WTC11 (cell line): ENCODE measurements at regions not wholly inside any gene's neighbourhood (a gene's known extent, or its start where the extent isn't known, plus 50 kb on each side); places are given as distances from the start of the nearest gene placed in this dataset.

Experiments used
- ATAC-seq: fragments of 200-7000 bp; cut with Tn5 transposase; 2 replicates; pipeline ENCODE4 v1.10.0; 2021; ENCODE audit warnings: mild to moderate bottlenecking, moderate library complexity
- CTCF ChIA-PET: fragments of 300-600 bp; sonication (Branson Sonifier 250); formaldehyde crosslinking; loops from one replicate; lab custom pipeline; 2021; ENCODE audit warnings: antibody characterized with exemption; lab: Charles Lee
- POLR2A ChIA-PET: fragments of 350-600 bp; sonication (Branson Sonifier 250); formaldehyde crosslinking; loops from one replicate; lab custom pipeline; 2021; ENCODE audit warnings: antibody characterized with exemption; lab: Charles Lee
- DNase-seq: peaks from one replicate; pipeline ENCODE4 v3.0.0; 2021; ENCODE audit warnings: low spot score
- H3K27ac Mint-ChIP-seq: 2 replicates; pipeline ENCODE4 v1.8.0; 2021; ENCODE audit warnings: mixed read lengths
- H3K27me3 Mint-ChIP-seq: 2 replicates; pipeline ENCODE4 v1.8.0; 2021; ENCODE audit warnings: low read depth, mild to moderate bottlenecking, moderate library complexity, mixed read lengths
- H3K36me3 Mint-ChIP-seq: 2 replicates; pipeline ENCODE4 v1.8.0; 2021; ENCODE audit warnings: mixed read lengths
- H3K4me1 Mint-ChIP-seq: 2 replicates; pipeline ENCODE4 v1.8.0; 2022; ENCODE audit warnings: mixed read lengths
- H3K4me3 Mint-ChIP-seq: 2 replicates; pipeline ENCODE4 v1.8.0; 2021; ENCODE audit warnings: mild to moderate bottlenecking, moderate library complexity, mixed read lengths
- H3K9me3 Mint-ChIP-seq: 2 replicates; pipeline ENCODE4 v1.8.0; 2021; ENCODE audit warnings: mixed read lengths
- ATF1 ChIP-seq: sonication (generic); formaldehyde crosslinking; IDR thresholded peaks from 2 replicates; pipeline ENCODE4 v1.8.1; 2023; ENCODE audit warnings: mild to moderate bottlenecking, moderate library complexity, missing genetic modification reagents
- CREB1 ChIP-seq: sonication (generic); formaldehyde crosslinking; IDR thresholded peaks from 2 replicates; pipeline ENCODE4 v1.8.0; 2023; ENCODE audit warnings: mild to moderate bottlenecking, missing genetic modification reagents
- ERG ChIP-seq: fragments of 250-450 bp; sonication (Bioruptor Pico); IDR thresholded peaks from 2 replicates; pipeline ENCODE4 v1.8.0; 2021; ENCODE audit warnings: mild to moderate bottlenecking
- MXD4 ChIP-seq: fragments of 250-450 bp; sonication (Bioruptor Pico); IDR thresholded peaks from 2 replicates; pipeline ENCODE4 v1.8.0; 2021; ENCODE audit warnings: mild to moderate bottlenecking, moderate library complexity, borderline replicate concordance
- NR3C1 ChIP-seq: sonication (generic); formaldehyde crosslinking; conservative IDR thresholded peaks from 2 replicates; pipeline ENCODE4 v1.8.1; 2023; ENCODE audit warnings: low read depth, mild to moderate bottlenecking, missing genetic modification reagents
- ZBTB21 ChIP-seq: sonication (generic); formaldehyde crosslinking; IDR thresholded peaks from 2 replicates; pipeline ENCODE4 v1.8.1; 2023; ENCODE audit warnings: mild to moderate bottlenecking, missing genetic modification reagents, borderline replicate concordance
- ZNF281 ChIP-seq: sonication (generic); formaldehyde crosslinking; IDR thresholded peaks from 2 replicates; pipeline ENCODE4 v1.8.0; 2023; ENCODE audit warnings: mild to moderate bottlenecking, missing genetic modification reagents
- ZNF532 ChIP-seq: fragments of 250-450 bp; sonication (Bioruptor Pico); IDR thresholded peaks from 2 replicates; pipeline ENCODE4 v1.9.0; 2021; ENCODE audit warnings: mild to moderate bottlenecking, borderline replicate concordance
- TF ChIP-seq, protein P1 (sequence below): fragments of 250-450 bp; sonication (Bioruptor Pico); IDR thresholded peaks from 2 replicates; pipeline ENCODE4 v1.9.0; 2021; ENCODE audit warnings: mild to moderate bottlenecking
- TF ChIP-seq, protein P2 (sequence below): fragments of 250-450 bp; sonication (Bioruptor Pico); IDR thresholded peaks from 2 replicates; pipeline ENCODE4 v1.9.0; 2021; ENCODE audit warnings: mild to moderate bottlenecking

- H3K4me1 Mint-ChIP-seq = peaks cover 2% of the 10 kb centered on the region; the same call in 1 of the 2 replicates
- no peaks in the 10 kb centered on the region for H3K36me3 Mint-ChIP-seq
- POLR2A ChIA-PET = no interaction called here
- no peak overlapping the region for H3K27ac Mint-ChIP-seq
- H3K27me3 Mint-ChIP-seq = no peaks in the 10 kb centered on the region
- DNase-seq (no peak), ATAC-seq (no peak)
- no peaks in the 10 kb centered on the region for H3K9me3 Mint-ChIP-seq
- H3K4me3 Mint-ChIP-seq = no peak overlapping the region
- CTCF ChIA-PET = no interaction called here
- TF ChIP-seq NR3C1 (CRISPR knock-in tag) = no peak
- TF ChIP-seq, protein P1, sequence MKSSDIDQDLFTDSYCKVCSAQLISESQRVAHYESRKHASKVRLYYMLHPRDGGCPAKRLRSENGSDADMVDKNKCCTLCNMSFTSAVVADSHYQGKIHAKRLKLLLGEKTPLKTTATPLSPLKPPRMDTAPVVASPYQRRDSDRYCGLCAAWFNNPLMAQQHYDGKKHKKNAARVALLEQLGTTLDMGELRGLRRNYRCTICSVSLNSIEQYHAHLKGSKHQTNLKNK (CRISPR knock-in tag) = no peak
- no peak for TF ChIP-seq ZBTB21 (CRISPR knock-in tag)
- TF ChIP-seq ATF1 (CRISPR knock-in tag) = no peak
- no peak for TF ChIP-seq MXD4 (CRISPR knock-in tag)
- TF ChIP-seq ZNF532 (CRISPR knock-in tag) = no peak
- TF ChIP-seq, protein P2, sequence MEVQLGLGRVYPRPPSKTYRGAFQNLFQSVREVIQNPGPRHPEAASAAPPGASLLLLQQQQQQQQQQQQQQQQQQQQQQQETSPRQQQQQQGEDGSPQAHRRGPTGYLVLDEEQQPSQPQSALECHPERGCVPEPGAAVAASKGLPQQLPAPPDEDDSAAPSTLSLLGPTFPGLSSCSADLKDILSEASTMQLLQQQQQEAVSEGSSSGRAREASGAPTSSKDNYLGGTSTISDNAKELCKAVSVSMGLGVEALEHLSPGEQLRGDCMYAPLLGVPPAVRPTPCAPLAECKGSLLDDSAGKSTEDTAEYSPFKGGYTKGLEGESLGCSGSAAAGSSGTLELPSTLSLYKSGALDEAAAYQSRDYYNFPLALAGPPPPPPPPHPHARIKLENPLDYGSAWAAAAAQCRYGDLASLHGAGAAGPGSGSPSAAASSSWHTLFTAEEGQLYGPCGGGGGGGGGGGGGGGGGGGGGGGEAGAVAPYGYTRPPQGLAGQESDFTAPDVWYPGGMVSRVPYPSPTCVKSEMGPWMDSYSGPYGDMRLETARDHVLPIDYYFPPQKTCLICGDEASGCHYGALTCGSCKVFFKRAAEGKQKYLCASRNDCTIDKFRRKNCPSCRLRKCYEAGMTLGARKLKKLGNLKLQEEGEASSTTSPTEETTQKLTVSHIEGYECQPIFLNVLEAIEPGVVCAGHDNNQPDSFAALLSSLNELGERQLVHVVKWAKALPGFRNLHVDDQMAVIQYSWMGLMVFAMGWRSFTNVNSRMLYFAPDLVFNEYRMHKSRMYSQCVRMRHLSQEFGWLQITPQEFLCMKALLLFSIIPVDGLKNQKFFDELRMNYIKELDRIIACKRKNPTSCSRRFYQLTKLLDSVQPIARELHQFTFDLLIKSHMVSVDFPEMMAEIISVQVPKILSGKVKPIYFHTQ (CRISPR knock-in tag) = no peak
- TF ChIP-seq ZNF281 = no peak
Observed at GRCh38 chr4:153945704-153946103, 156.8 kb upstream of the SFRP2 start.

GRCh38 chr4:153943738-153944415 lies 155.0 kb upstream of the SFRP2 start:
- Mint-ChIP-seq H3K4me3 (no peak overlapping the region), H3K9me3 (no peaks in the 10 kb centered on the region), H3K4me1 (peaks cover 4% of the 10 kb centered on the region; the same call in 1 of the 2 replicates), H3K27ac (no peak overlapping the region), H3K36me3 (no peaks in the 10 kb centered on the region), H3K27me3 (no peaks in the 10 kb centered on the region)
- ChIA-PET POLR2A (interaction anchor here (0.7 kb wide), 1 partner anchor 360 kb away, joined by 4 read pairs; no protein-coding TSS in a partner anchor), CTCF (no interaction called here)
- TF ChIP-seq ERG = no peak
- TF ChIP-seq CREB1 = no peak
- TF ChIP-seq, protein P1 (CRISPR knock-in tag) = no peak
- TF ChIP-seq ATF1 (CRISPR knock-in tag) = no peak
- TF ChIP-seq MXD4 (CRISPR knock-in tag) = no peak
- no peak for ATAC-seq
- no peak for DNase-seq
